ENCODE measurements at regions not wholly inside any gene's neighbourhood (a gene's known extent, or its start where the extent isn't known, plus 50 kb on each side); places are given as distances from the start of the nearest gene placed in this dataset.

DNA sequence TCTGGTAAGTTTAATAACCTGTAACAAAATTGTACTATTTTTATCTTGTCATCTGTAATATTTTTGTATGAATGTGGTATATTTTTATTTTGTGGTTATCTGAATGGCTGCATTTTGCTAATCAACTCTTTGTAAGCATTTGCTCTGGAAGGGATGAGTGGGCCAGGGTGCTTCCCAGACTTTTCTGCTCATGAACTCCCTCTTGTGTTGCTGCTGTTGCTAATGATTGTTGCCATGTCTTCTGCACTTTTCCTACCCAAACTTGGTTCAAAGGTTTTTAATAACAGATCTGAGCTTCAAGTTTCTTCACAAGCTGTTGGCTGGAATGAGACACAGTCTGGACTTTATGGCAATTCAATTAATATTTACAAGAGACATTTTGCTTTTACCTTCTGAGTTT is 1005.7 kb downstream of the HACE1 start:
- H3K27me3 ChIP-seq (ENCODE audit: control insufficient read depth in 1 of 2, insufficient read depth in 2 of 2, low read length in 2 of 2): no peaks in the 10 kb centered on the region
- FAIRE-seq (no peak), DNase-seq (ENCODE audit: low spot score) (no peak), ATAC-seq (no peak)
- no peak overlapping the region for H3K4me2 ChIP-seq (ENCODE audit: low read depth, low read length)
- H4K20me1 ChIP-seq (ENCODE audit: insufficient read depth, low read length): no peaks in the 10 kb centered on the region
- H3K9me3 ChIP-seq (ENCODE audit: low read length): no peaks in the 10 kb centered on the region
- ChIA-PET CTCF (ENCODE audit: low intra/inter-chr PET ratio, low total read pairs) (no interaction called here), POLR2A (no interaction called here)
- H2AFZ ChIP-seq (ENCODE audit: low read length): no peak overlapping the region
- no peaks in the 10 kb centered on the region for H3K79me2 ChIP-seq (ENCODE audit: insufficient read depth, low read length)
- no peak for TF ChIP-seq SRY (CRISPR knock-in tag; IDR thresholded peaks at IDR 0.05)
- TF ChIP-seq ZNF616 (CRISPR knock-in tag; IDR thresholded peaks at IDR 0.05; ENCODE audit: low read depth): no peak
- TF ChIP-seq GZF1 (CRISPR knock-in tag; IDR thresholded peaks at IDR 0.05): no peak
- TF ChIP-seq, protein P1, sequence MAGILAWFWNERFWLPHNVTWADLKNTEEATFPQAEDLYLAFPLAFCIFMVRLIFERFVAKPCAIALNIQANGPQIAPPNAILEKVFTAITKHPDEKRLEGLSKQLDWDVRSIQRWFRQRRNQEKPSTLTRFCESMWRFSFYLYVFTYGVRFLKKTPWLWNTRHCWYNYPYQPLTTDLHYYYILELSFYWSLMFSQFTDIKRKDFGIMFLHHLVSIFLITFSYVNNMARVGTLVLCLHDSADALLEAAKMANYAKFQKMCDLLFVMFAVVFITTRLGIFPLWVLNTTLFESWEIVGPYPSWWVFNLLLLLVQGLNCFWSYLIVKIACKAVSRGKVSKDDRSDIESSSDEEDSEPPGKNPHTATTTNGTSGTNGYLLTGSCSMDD (CRISPR knock-in tag; IDR thresholded peaks at IDR 0.05): no peak
- TF ChIP-seq, protein P2, sequence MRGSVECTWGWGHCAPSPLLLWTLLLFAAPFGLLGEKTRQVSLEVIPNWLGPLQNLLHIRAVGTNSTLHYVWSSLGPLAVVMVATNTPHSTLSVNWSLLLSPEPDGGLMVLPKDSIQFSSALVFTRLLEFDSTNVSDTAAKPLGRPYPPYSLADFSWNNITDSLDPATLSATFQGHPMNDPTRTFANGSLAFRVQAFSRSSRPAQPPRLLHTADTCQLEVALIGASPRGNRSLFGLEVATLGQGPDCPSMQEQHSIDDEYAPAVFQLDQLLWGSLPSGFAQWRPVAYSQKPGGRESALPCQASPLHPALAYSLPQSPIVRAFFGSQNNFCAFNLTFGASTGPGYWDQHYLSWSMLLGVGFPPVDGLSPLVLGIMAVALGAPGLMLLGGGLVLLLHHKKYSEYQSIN (CRISPR knock-in tag; IDR thresholded peaks at IDR 0.05; ENCODE audit: borderline replicate concordance): no peak
- no peak for TF ChIP-seq ATF1 (CRISPR knock-in tag; IDR thresholded peaks at IDR 0.05)
- TF ChIP-seq MTA1 (CRISPR knock-in tag; IDR thresholded peaks at IDR 0.05; ENCODE audit: borderline replicate concordance): no peak
- no peak for TF ChIP-seq GATAD1 (CRISPR knock-in tag; IDR thresholded peaks at IDR 0.05)
- TF ChIP-seq PPARG (CRISPR knock-in tag; conservative IDR thresholded peaks at IDR 0.05): no peak
- TF ChIP-seq MED1 (CRISPR knock-in tag; IDR thresholded peaks at IDR 0.05): no peak
- TF ChIP-seq SOX6 (IDR thresholded peaks at IDR 0.05): no peak
- no peak for TF ChIP-seq SOX6 (CRISPR knock-in tag; IDR thresholded peaks at IDR 0.05)
- TF ChIP-seq DNMT3B (CRISPR knock-in tag; conservative IDR thresholded peaks at IDR 0.05): no peak
- TF ChIP-seq ZNF501 (CRISPR knock-in tag; IDR thresholded peaks at IDR 0.05): no peak
- TF ChIP-seq ARNTL (CRISPR knock-in tag; IDR thresholded peaks at IDR 0.05): no peak
- TF ChIP-seq JARID2 (CRISPR knock-in tag; IDR thresholded peaks at IDR 0.05; ENCODE audit: insufficient replicate concordance): no peak
- TF ChIP-seq, protein P3, sequence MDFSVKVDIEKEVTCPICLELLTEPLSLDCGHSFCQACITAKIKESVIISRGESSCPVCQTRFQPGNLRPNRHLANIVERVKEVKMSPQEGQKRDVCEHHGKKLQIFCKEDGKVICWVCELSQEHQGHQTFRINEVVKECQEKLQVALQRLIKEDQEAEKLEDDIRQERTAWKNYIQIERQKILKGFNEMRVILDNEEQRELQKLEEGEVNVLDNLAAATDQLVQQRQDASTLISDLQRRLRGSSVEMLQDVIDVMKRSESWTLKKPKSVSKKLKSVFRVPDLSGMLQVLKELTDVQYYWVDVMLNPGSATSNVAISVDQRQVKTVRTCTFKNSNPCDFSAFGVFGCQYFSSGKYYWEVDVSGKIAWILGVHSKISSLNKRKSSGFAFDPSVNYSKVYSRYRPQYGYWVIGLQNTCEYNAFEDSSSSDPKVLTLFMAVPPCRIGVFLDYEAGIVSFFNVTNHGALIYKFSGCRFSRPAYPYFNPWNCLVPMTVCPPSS (IDR thresholded peaks at IDR 0.05): no peak
- TF ChIP-seq, protein P4, sequence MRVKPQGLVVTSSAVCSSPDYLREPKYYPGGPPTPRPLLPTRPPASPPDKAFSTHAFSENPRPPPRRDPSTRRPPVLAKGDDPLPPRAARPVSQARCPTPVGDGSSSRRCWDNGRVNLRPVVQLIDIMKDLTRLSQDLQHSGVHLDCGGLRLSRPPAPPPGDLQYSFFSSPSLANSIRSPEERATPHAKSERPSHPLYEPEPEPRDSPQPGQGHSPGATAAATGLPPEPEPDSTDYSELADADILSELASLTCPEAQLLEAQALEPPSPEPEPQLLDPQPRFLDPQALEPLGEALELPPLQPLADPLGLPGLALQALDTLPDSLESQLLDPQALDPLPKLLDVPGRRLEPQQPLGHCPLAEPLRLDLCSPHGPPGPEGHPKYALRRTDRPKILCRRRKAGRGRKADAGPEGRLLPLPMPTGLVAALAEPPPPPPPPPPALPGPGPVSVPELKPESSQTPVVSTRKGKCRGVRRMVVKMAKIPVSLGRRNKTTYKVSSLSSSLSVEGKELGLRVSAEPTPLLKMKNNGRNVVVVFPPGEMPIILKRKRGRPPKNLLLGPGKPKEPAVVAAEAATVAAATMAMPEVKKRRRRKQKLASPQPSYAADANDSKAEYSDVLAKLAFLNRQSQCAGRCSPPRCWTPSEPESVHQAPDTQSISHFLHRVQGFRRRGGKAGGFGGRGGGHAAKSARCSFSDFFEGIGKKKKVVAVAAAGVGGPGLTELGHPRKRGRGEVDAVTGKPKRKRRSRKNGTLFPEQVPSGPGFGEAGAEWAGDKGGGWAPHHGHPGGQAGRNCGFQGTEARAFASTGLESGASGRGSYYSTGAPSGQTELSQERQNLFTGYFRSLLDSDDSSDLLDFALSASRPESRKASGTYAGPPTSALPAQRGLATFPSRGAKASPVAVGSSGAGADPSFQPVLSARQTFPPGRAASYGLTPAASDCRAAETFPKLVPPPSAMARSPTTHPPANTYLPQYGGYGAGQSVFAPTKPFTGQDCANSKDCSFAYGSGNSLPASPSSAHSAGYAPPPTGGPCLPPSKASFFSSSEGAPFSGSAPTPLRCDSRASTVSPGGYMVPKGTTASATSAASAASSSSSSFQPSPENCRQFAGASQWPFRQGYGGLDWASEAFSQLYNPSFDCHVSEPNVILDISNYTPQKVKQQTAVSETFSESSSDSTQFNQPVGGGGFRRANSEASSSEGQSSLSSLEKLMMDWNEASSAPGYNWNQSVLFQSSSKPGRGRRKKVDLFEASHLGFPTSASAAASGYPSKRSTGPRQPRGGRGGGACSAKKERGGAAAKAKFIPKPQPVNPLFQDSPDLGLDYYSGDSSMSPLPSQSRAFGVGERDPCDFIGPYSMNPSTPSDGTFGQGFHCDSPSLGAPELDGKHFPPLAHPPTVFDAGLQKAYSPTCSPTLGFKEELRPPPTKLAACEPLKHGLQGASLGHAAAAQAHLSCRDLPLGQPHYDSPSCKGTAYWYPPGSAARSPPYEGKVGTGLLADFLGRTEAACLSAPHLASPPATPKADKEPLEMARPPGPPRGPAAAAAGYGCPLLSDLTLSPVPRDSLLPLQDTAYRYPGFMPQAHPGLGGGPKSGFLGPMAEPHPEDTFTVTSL (CRISPR knock-in tag; IDR thresholded peaks at IDR 0.05; ENCODE audit: borderline replicate concordance): no peak
- TF ChIP-seq SIX1 (CRISPR knock-in tag; IDR thresholded peaks at IDR 0.05; ENCODE audit: borderline replicate concordance): no peak
- TF ChIP-seq ZNF75D (CRISPR knock-in tag; IDR thresholded peaks at IDR 0.05; ENCODE audit: borderline replicate concordance): no peak
- in situ Hi-C loops (cut with HindIII; ENCODE audit: extremely low pct_ligation_motif_present, low pct_unique_long_range_greater_than_20kb): no loop called here
- no peaks in the 10 kb centered on the region for H3K36me3 ChIP-seq (replicated peaks in 1 of 2; ENCODE audit: control insufficient read depth in 1 of 2, insufficient read depth in 2 of 2, low read length in 2 of 2)
- no peak overlapping the region for H3K27ac ChIP-seq (ENCODE audit: extremely low read length, insufficient read depth, low read length)
- no peak overlapping the region for H3K4me3 ChIP-seq (replicated peaks in 1 of 3; ENCODE audit: insufficient read depth in 1 of 3, low read depth in 2 of 3, low read length in 3 of 3)
- H3K4me1 ChIP-seq (ENCODE audit: insufficient read depth, low read length): no peaks in the 10 kb centered on the region
- H3K9ac ChIP-seq (ENCODE audit: insufficient read depth, low read depth, low read length): no peak overlapping the region
- no TSS peak for BruUV-seq (replicated peaks)
- intact Hi-C loops (cut with micrococcal nuclease; ENCODE audit: unreplicated experiment): no loop called here

All from HepG2 (cell line).